Astrocyte (in vitro differentiated cells and primary cell): ENCODE measurements at regions not wholly inside any gene's neighbourhood (a gene's known extent, or its start where the extent isn't known, plus 50 kb on each side); places are given as distances from the start of the nearest gene placed in this dataset.
A peak's percentile ranks its signal among the peaks of the same experiment; 100 is the strongest.

Source experiments
- DNase-seq: peaks from one replicate; pipeline ENCODE4 v3.0.0-alpha.2; 2010; ENCODE audit warnings: low read depth
- FAIRE-seq: peaks from 2 replicates; lab custom pipeline; 2011; peaks lifted over from hg19 to GRCh38; lab: Jason Lieb, UNC
- H2AFZ ChIP-seq: 2 replicates; pipeline ENCODE4 v1.6.0; 2012; ENCODE audit warnings: low read depth, low read length, inconsistent platforms
- H3K27ac ChIP-seq: 2 replicates; pipeline ENCODE4 v1.5.1; 2011; ENCODE audit warnings: low read depth, low read length, inconsistent platforms
- H3K27me3 ChIP-seq: 2 replicates; pipeline ENCODE4 v1.6.0; 2011; ENCODE audit warnings: low read length, inconsistent platforms; ENCODE audit not compliant: insufficient read depth
- H3K36me3 ChIP-seq: 2 replicates; pipeline ENCODE4 v1.5.1; 2011; ENCODE audit warnings: low read length, inconsistent platforms; ENCODE audit not compliant: insufficient read depth
- H3K4me1 ChIP-seq: 2 replicates; pipeline ENCODE4 v1.5.1; 2011; ENCODE audit warnings: low read length, inconsistent platforms; ENCODE audit not compliant: insufficient read depth
- H3K4me2 ChIP-seq: 2 replicates; pipeline ENCODE4 v1.6.0; 2012; ENCODE audit warnings: low read length, inconsistent platforms
- H3K4me3 ChIP-seq: 2 replicates; pipeline ENCODE4 v1.5.1; 2011; ENCODE audit warnings: low read depth, mild to moderate bottlenecking, low read length, inconsistent platforms; ENCODE audit not compliant: insufficient read depth
- H3K79me2 ChIP-seq: 2 replicates; pipeline ENCODE4 v1.6.0; 2012; ENCODE audit warnings: mild to moderate bottlenecking, low read length, inconsistent platforms; ENCODE audit not compliant: insufficient read depth
- H3K9ac ChIP-seq: 2 replicates; pipeline ENCODE4 v1.6.0; 2012; ENCODE audit warnings: mild to moderate bottlenecking, low read length, inconsistent platforms
- H3K9me3 ChIP-seq: 2 replicates; pipeline ENCODE4 v1.5.1; 2012; ENCODE audit warnings: low read depth, mild to moderate bottlenecking, low read length, inconsistent platforms; ENCODE audit not compliant: insufficient read depth
- H4K20me1 ChIP-seq: 2 replicates; pipeline ENCODE4 v1.6.0; 2012; ENCODE audit warnings: low read length, inconsistent platforms; ENCODE audit not compliant: insufficient read depth
- H3K27ac Mint-ChIP-seq: one replicate; pipeline ENCODE4 v1.8.0; 2021; ENCODE audit warnings: mild to moderate bottlenecking, mixed read lengths; ENCODE audit not compliant: unreplicated experiment
- H3K27me3 Mint-ChIP-seq: one replicate; pipeline ENCODE4 v1.8.0; 2021; ENCODE audit warnings: low read depth, mixed read lengths; ENCODE audit not compliant: unreplicated experiment
- H3K36me3 Mint-ChIP-seq: one replicate; pipeline ENCODE4 v1.8.0; 2021; ENCODE audit warnings: low read depth, mixed read lengths; ENCODE audit not compliant: unreplicated experiment
- H3K4me1 Mint-ChIP-seq: one replicate; pipeline ENCODE4 v1.8.0; 2021; ENCODE audit warnings: low read depth, mixed read lengths; ENCODE audit not compliant: unreplicated experiment
- H3K4me3 Mint-ChIP-seq: one replicate; pipeline ENCODE4 v1.8.0; 2021; ENCODE audit warnings: mild to moderate bottlenecking, moderate library complexity, mixed read lengths; ENCODE audit not compliant: unreplicated experiment
- H3K9me3 Mint-ChIP-seq: one replicate; pipeline ENCODE4 v1.8.0; 2021; ENCODE audit warnings: mild to moderate bottlenecking, mixed read lengths; ENCODE audit not compliant: unreplicated experiment
- CTCF ChIP-seq: IDR thresholded peaks from 2 replicates; pipeline ENCODE4 v1.5.1; 2011; ENCODE audit warnings: low read depth, mild to moderate bottlenecking, inconsistent platforms, low read length, moderate library complexity; ENCODE audit not compliant: insufficient read depth
- EZH2 ChIP-seq: IDR thresholded peaks from 2 replicates; pipeline ENCODE4 v1.6.1; 2012; ENCODE audit warnings: mild to moderate bottlenecking, low read length, inconsistent platforms; ENCODE audit not compliant: insufficient read depth

DNA sequence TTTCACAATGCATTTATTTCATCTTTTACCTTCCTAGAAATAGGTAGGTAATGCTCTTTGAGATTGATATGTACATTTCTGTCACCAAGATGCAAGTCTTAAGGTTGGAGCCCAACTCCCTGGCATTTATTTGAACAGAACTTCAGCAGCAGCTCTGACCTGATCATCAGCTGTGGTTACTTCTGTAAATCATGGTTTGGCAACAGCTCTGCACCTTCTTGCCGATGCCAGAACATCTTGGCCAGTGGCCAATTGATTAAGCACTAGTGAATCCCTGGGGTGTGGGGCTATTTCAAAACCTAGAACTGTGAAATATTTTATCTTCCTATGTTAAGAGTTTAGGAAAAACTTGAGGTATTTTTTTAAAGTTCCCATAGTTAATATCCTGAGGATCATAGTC is 124.8 kb upstream of the NYAP2 start:
- Mint-ChIP-seq H3K36me3 (no peaks in the 10 kb centered on the region), H3K27me3 (no peaks in the 10 kb centered on the region), H3K4me1 (peaks cover 2% of the 10 kb centered on the region), H3K4me3 (no peak overlapping the region), H3K27ac (no peak overlapping the region), H3K9me3 (peaks cover 4% of the 10 kb centered on the region)
- FAIRE-seq (no peak), DNase-seq (peak; percentile 78)
- H2AFZ ChIP-seq: no peak overlapping the region
- no peak overlapping the region for H3K27ac ChIP-seq
- no peaks in the 10 kb centered on the region for H4K20me1 ChIP-seq
- no peaks in the 10 kb centered on the region for H3K9me3 ChIP-seq
- H3K4me3 ChIP-seq: no peak overlapping the region
- H3K4me2 ChIP-seq: no peak overlapping the region
- no peaks in the 10 kb centered on the region for H3K79me2 ChIP-seq
- TF ChIP-seq CTCF (no peak), EZH2 (no peak)
- no peak overlapping the region for H3K9ac ChIP-seq
- no peaks in the 10 kb centered on the region for H3K36me3 ChIP-seq
- H3K4me1 ChIP-seq: no peaks in the 10 kb centered on the region
- no peaks in the 10 kb centered on the region for H3K27me3 ChIP-seq

DNA sequence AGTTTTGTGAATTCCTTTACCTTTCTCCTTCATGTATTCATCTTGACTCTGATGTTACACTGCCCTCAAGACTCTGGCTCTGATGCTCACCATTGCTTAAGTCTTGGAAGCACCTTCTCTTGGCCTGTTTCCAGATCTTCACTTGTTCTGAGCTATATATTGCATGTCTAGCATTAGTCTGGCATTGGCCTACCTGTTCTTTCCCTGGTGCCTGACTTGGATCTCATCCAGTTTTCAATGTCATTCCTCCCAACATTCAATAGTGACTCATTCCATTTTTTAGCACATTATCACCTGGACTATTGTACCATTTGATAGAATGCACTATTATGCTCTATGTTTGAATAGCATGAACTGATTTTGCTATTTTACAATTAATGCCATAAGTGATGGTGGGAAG is 127.3 kb upstream of the NYAP2 start:
- Mint-ChIP-seq H3K27me3 (no peaks in the 10 kb centered on the region), H3K9me3 (no peaks in the 10 kb centered on the region), H3K4me1 (peaks cover 2% of the 10 kb centered on the region), H3K4me3 (no peak overlapping the region), H3K27ac (no peak overlapping the region), H3K36me3 (no peaks in the 10 kb centered on the region)
- no peak overlapping the region for H3K4me2 ChIP-seq
- H4K20me1 ChIP-seq: no peaks in the 10 kb centered on the region
- H3K4me3 ChIP-seq: no peak overlapping the region
- H3K9ac ChIP-seq: no peak overlapping the region
- no peak for FAIRE-seq
- no peaks in the 10 kb centered on the region for H3K9me3 ChIP-seq
- no peak for DNase-seq
- H3K79me2 ChIP-seq: no peaks in the 10 kb centered on the region
- TF ChIP-seq CTCF: no peak
- no peak for TF ChIP-seq EZH2
- H3K27me3 ChIP-seq: no peaks in the 10 kb centered on the region
- no peak overlapping the region for H2AFZ ChIP-seq
- no peaks in the 10 kb centered on the region for H3K4me1 ChIP-seq
- H3K36me3 ChIP-seq: no peaks in the 10 kb centered on the region
- H3K27ac ChIP-seq: no peak overlapping the region

GRCh38 chr2:225270861-225271260 is 128.6 kb upstream of the NYAP2 start:
- TF ChIP-seq EZH2 (no peak), CTCF (peak; percentile 13)

More at GRCh38 chr2:225270861-225271260, 128.6 kb upstream of the NYAP2 start:
- FAIRE-seq (no peak), DNase-seq (peak; percentile 58)
- Mint-ChIP-seq H3K4me3 (no peak overlapping the region), H3K9me3 (peaks cover 2% of the 10 kb centered on the region), H3K4me1 (peaks cover 2% of the 10 kb centered on the region), H3K36me3 (no peaks in the 10 kb centered on the region), H3K27me3 (no peaks in the 10 kb centered on the region), H3K27ac (no peak overlapping the region)
- Histone ChIP-seq H3K79me2 (no peaks in the 10 kb centered on the region), H3K4me3 (no peak overlapping the region), H3K36me3 (no peaks in the 10 kb centered on the region), H3K9ac (no peak overlapping the region), H4K20me1 (no peaks in the 10 kb centered on the region), H3K4me1 (no peaks in the 10 kb centered on the region), H3K27me3 (no peaks in the 10 kb centered on the region), H3K9me3 (no peaks in the 10 kb centered on the region), H3K4me2 (no peak overlapping the region), H3K27ac (no peak overlapping the region), H2AFZ (no peak overlapping the region)
